ENCODE measurements at regions not wholly inside any gene's neighbourhood (a gene's known extent, or its start where the extent isn't known, plus 50 kb on each side); places are given as distances from the start of the nearest gene placed in this dataset.

DNA sequence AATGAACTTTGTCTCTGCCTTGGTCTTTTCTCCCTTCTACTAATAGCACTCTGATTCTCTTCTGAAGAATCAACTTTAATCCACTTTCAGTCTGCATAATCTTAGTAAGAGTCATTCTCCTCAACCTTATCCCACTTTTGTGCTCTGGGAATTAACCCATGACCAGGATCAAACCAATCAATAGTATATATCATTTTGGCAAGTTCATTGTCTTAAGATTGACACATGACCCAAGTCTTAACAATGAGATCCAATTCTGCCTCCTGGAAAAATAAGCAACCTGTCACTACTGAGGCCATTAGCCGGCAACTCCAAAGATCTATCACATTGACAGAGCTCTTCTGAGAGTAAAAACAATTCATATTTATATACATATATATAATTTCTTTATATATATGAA lies 1358.4 kb upstream of the ADGRL3 start:
- H4K20me1 ChIP-seq (ENCODE audit: insufficient read depth, low read depth, low read length) = no peaks in the 10 kb centered on the region
- no peaks in the 10 kb centered on the region for H3K4me1 ChIP-seq (ENCODE audit: low read length)
- no peaks in the 10 kb centered on the region for H3K79me2 ChIP-seq (ENCODE audit: low read length)
- H3K9me3 ChIP-seq (ENCODE audit: low read length) = peaks cover 13% of the 10 kb centered on the region
- H3K27me3 ChIP-seq (ENCODE audit: low read length) = no peaks in the 10 kb centered on the region
- no peak overlapping the region for H3K4me2 ChIP-seq (ENCODE audit: low read depth, low read length, poor library complexity, severe bottlenecking)
- no peak for DNase-seq
- no peaks in the 10 kb centered on the region for H3K9me2 ChIP-seq (replicated peaks; ENCODE audit: insufficient read depth, low read length)
- no peak overlapping the region for H3K9ac ChIP-seq (ENCODE audit: low read length)
- no peak overlapping the region for H3K27ac ChIP-seq (ENCODE audit: low read length)
- no peaks in the 10 kb centered on the region for H3K36me3 ChIP-seq (ENCODE audit: insufficient read depth, low read length)
- H2AFZ ChIP-seq (ENCODE audit: low read length) = no peak overlapping the region
- no peak overlapping the region for H3K4me3 ChIP-seq (ENCODE audit: low read length)

- Histone ChIP-seq H3K27me3 (ENCODE audit: low read length) (no peaks in the 10 kb centered on the region), H3K9me2 (replicated peaks; ENCODE audit: insufficient read depth, low read length) (no peaks in the 10 kb centered on the region), H3K9ac (ENCODE audit: low read length) (no peak overlapping the region), H3K9me3 (ENCODE audit: low read length) (peaks cover 12% of the 10 kb centered on the region; the same call in 1 of the 2 replicates), H3K4me1 (ENCODE audit: low read length) (no peaks in the 10 kb centered on the region), H4K20me1 (ENCODE audit: insufficient read depth, low read depth, low read length) (no peaks in the 10 kb centered on the region), H3K4me3 (ENCODE audit: low read length) (no peak overlapping the region), H3K27ac (ENCODE audit: low read length) (no peak overlapping the region), H2AFZ (ENCODE audit: low read length) (no peak overlapping the region), H3K79me2 (ENCODE audit: low read length) (no peaks in the 10 kb centered on the region), H3K4me2 (ENCODE audit: low read depth, low read length, poor library complexity, severe bottlenecking) (no peak overlapping the region), H3K36me3 (ENCODE audit: insufficient read depth, low read length) (no peaks in the 10 kb centered on the region)
- no peak for DNase-seq
Observed at GRCh38 chr4:59848457-59848856, 1351.7 kb upstream of the ADGRL3 start.

- H3K36me3 ChIP-seq (ENCODE audit: insufficient read depth, low read length) = no peaks in the 10 kb centered on the region
- no peak overlapping the region for H3K27ac ChIP-seq (ENCODE audit: low read length)
- H3K4me2 ChIP-seq (ENCODE audit: low read depth, low read length, poor library complexity, severe bottlenecking) = no peak overlapping the region
Observed at GRCh38 chr4:59855630-59856352, 1344.3 kb upstream of the ADGRL3 start.

GRCh38 chr4:59869056-59869455 lies 1331.1 kb upstream of the ADGRL3 start:
- no peak overlapping the region for H3K4me2 ChIP-seq (ENCODE audit: low read depth, low read length, poor library complexity, severe bottlenecking)
- DNase-seq = no peak
- no peak overlapping the region for H3K27ac ChIP-seq (ENCODE audit: low read length)
- no peaks in the 10 kb centered on the region for H3K9me2 ChIP-seq (replicated peaks; ENCODE audit: insufficient read depth, low read length)
- no peaks in the 10 kb centered on the region for H3K27me3 ChIP-seq (ENCODE audit: low read length)
- H3K9me3 ChIP-seq (ENCODE audit: low read length) = peaks cover 23% of the 10 kb centered on the region
- H3K36me3 ChIP-seq (ENCODE audit: insufficient read depth, low read length) = no peaks in the 10 kb centered on the region
- H3K4me3 ChIP-seq (ENCODE audit: low read length) = no peak overlapping the region
- H2AFZ ChIP-seq (ENCODE audit: low read length) = no peak overlapping the region
- H3K79me2 ChIP-seq (ENCODE audit: low read length) = no peaks in the 10 kb centered on the region
- no peak overlapping the region for H3K9ac ChIP-seq (ENCODE audit: low read length)
- H3K4me1 ChIP-seq (ENCODE audit: low read length) = no peaks in the 10 kb centered on the region
- H4K20me1 ChIP-seq (ENCODE audit: insufficient read depth, low read depth, low read length) = no peaks in the 10 kb centered on the region

More at GRCh38 chr4:59855630-59856352, 1344.3 kb upstream of the ADGRL3 start:
- Histone ChIP-seq H3K9me3 (ENCODE audit: low read length) (peaks cover 32% of the 10 kb centered on the region), H3K9ac (ENCODE audit: low read length) (no peak overlapping the region), H2AFZ (ENCODE audit: low read length) (no peak overlapping the region), H3K79me2 (ENCODE audit: low read length) (no peaks in the 10 kb centered on the region), H4K20me1 (ENCODE audit: insufficient read depth, low read depth, low read length) (no peaks in the 10 kb centered on the region), H3K4me3 (ENCODE audit: low read length) (no peak overlapping the region), H3K9me2 (replicated peaks; ENCODE audit: insufficient read depth, low read length) (no peaks in the 10 kb centered on the region), H3K27me3 (ENCODE audit: low read length) (no peaks in the 10 kb centered on the region), H3K4me1 (ENCODE audit: low read length) (no peaks in the 10 kb centered on the region)
- DNase-seq = no peak

GRCh38 chr4:59869559-59869958 lies 1330.6 kb upstream of the ADGRL3 start:
- Histone ChIP-seq H3K36me3 (ENCODE audit: insufficient read depth, low read length) (no peaks in the 10 kb centered on the region), H4K20me1 (ENCODE audit: insufficient read depth, low read depth, low read length) (no peaks in the 10 kb centered on the region), H2AFZ (ENCODE audit: low read length) (no peak overlapping the region), H3K9ac (ENCODE audit: low read length) (no peak overlapping the region), H3K27ac (ENCODE audit: low read length) (no peak overlapping the region), H3K9me3 (ENCODE audit: low read length) (peaks cover 21% of the 10 kb centered on the region), H3K4me2 (ENCODE audit: low read depth, low read length, poor library complexity, severe bottlenecking) (no peak overlapping the region), H3K27me3 (ENCODE audit: low read length) (no peaks in the 10 kb centered on the region), H3K9me2 (replicated peaks; ENCODE audit: insufficient read depth, low read length) (no peaks in the 10 kb centered on the region), H3K79me2 (ENCODE audit: low read length) (no peaks in the 10 kb centered on the region), H3K4me1 (ENCODE audit: low read length) (no peaks in the 10 kb centered on the region), H3K4me3 (ENCODE audit: low read length) (no peak overlapping the region)
- DNase-seq = no peak

DNA sequence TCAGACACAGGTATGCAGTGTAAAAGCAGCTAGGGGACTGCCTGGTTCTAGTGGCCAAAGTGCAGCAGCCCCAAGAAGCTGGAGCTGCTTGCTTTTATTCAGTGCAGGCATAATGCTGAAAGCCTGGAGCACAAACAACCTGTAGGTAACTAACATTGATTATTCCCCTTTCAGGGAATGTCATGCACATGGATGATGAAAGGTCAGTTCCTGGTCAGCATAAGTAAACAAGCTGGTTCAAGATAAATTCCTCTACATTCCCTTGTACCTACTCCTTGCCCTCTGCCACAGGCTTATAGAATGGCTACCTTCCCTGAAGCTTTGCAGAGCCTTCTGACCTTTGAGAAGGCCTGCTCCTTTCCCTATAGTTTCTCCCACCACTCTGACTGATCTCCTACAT lies 1318.5 kb upstream of the ADGRL3 start:
- no peaks in the 10 kb centered on the region for H3K79me2 ChIP-seq (ENCODE audit: low read length)
- no peaks in the 10 kb centered on the region for H4K20me1 ChIP-seq (ENCODE audit: insufficient read depth, low read depth, low read length)
- no peak overlapping the region for H3K9ac ChIP-seq (ENCODE audit: low read length)
- no peaks in the 10 kb centered on the region for H3K9me2 ChIP-seq (replicated peaks; ENCODE audit: insufficient read depth, low read length)
- no peaks in the 10 kb centered on the region for H3K27me3 ChIP-seq (ENCODE audit: low read length)
- no peaks in the 10 kb centered on the region for H3K36me3 ChIP-seq (ENCODE audit: insufficient read depth, low read length)
- H3K9me3 ChIP-seq (ENCODE audit: low read length) = peaks cover 10% of the 10 kb centered on the region; the same call in 1 of the 2 replicates
- no peak overlapping the region for H3K27ac ChIP-seq (ENCODE audit: low read length)
- H3K4me2 ChIP-seq (ENCODE audit: low read depth, low read length, poor library complexity, severe bottlenecking) = no peak overlapping the region
- no peaks in the 10 kb centered on the region for H3K4me1 ChIP-seq (ENCODE audit: low read length)
- H2AFZ ChIP-seq (ENCODE audit: low read length) = no peak overlapping the region
- DNase-seq = no peak
- no peak overlapping the region for H3K4me3 ChIP-seq (ENCODE audit: low read length)

DNA sequence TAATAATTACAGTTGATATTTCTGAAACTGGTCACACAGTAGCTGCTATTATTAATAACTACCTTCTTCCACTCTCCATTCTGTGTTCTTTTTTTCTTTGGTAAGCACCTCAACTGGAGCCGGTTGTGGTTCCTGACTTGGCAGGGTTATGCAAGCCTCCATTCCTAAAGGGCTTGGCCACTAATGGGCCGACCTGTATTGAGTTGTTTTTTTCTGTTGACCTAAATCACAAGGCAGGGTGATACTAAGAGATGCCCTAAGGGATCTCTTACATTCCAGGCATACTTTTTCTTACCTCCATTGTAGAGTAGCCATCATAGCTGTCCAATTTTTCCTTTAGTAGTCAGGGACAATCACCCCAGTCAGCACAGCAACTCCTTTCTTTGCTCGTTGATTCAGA lies 1295.8 kb upstream of the ADGRL3 start:
- DNase-seq = no peak
- H3K27me3 ChIP-seq (ENCODE audit: low read length) = no peaks in the 10 kb centered on the region

DNA sequence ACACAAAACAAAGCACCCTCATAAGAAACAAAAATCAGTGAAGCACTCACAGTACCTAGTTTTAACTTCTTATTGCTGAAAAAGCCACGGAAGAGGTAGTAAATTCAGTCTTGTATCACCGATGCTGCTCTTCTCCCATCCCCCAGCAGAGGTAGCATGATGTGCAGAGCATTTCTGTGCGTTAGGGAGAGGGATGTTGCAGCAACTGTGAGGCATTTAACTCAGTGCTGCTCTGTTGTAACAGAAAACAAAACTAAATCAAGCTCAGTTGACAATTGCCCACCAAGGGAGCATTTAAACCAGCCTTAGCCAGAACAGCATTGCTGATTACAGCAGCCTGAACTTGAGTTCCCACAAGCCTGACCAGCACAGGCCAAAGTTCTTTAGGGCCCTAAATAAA lies 1279.7 kb upstream of the ADGRL3 start:
- Histone ChIP-seq H3K4me1 (ENCODE audit: low read length) (no peaks in the 10 kb centered on the region), H3K27ac (ENCODE audit: low read length) (no peak overlapping the region), H3K27me3 (ENCODE audit: low read length) (no peaks in the 10 kb centered on the region), H3K79me2 (ENCODE audit: low read length) (no peaks in the 10 kb centered on the region), H2AFZ (ENCODE audit: low read length) (no peak overlapping the region), H3K9me2 (replicated peaks; ENCODE audit: insufficient read depth, low read length) (no peaks in the 10 kb centered on the region), H3K9ac (ENCODE audit: low read length) (no peak overlapping the region), H4K20me1 (ENCODE audit: insufficient read depth, low read depth, low read length) (no peaks in the 10 kb centered on the region), H3K36me3 (ENCODE audit: insufficient read depth, low read length) (no peaks in the 10 kb centered on the region), H3K4me2 (ENCODE audit: low read depth, low read length, poor library complexity, severe bottlenecking) (no peak overlapping the region), H3K4me3 (ENCODE audit: low read length) (no peak overlapping the region), H3K9me3 (ENCODE audit: low read length) (peaks cover 17% of the 10 kb centered on the region)
- DNase-seq = no peak

More for the DNA sequence above, 1295.8 kb upstream of the ADGRL3 start:
- H3K36me3 ChIP-seq (ENCODE audit: insufficient read depth, low read length) = no peaks in the 10 kb centered on the region
- H3K4me2 ChIP-seq (ENCODE audit: low read depth, low read length, poor library complexity, severe bottlenecking) = no peak overlapping the region
- no peaks in the 10 kb centered on the region for H3K79me2 ChIP-seq (ENCODE audit: low read length)
- H4K20me1 ChIP-seq (ENCODE audit: insufficient read depth, low read depth, low read length) = no peaks in the 10 kb centered on the region
- H3K9me3 ChIP-seq (ENCODE audit: low read length) = peaks cover 25% of the 10 kb centered on the region
- H3K4me3 ChIP-seq (ENCODE audit: low read length) = no peak overlapping the region
- no peak overlapping the region for H3K9ac ChIP-seq (ENCODE audit: low read length)
- H2AFZ ChIP-seq (ENCODE audit: low read length) = no peak overlapping the region
- H3K27ac ChIP-seq (ENCODE audit: low read length) = no peak overlapping the region
- no peaks in the 10 kb centered on the region for H3K4me1 ChIP-seq (ENCODE audit: low read length)
- H3K9me2 ChIP-seq (replicated peaks; ENCODE audit: insufficient read depth, low read length) = no peaks in the 10 kb centered on the region

Measured in Karpas-422 (cell line).